Small intestine (tissue), 7 donors: ENCODE measurements at regions not wholly inside any gene's neighbourhood (a gene's known extent, or its start where the extent isn't known, plus 50 kb on each side); places are given as distances from the start of the nearest gene placed in this dataset.
A peak's percentile ranks its signal among the peaks of the same experiment; 100 is the strongest.

Experiments used
- DNase-seq, 2 donors: peaks; one replicate each; pipeline versions ENCODE4 v3.0.0 to v3.0.0-alpha.2; 2013
- FAIRE-seq: peaks from 2 replicates; lab custom pipeline; 2012; peaks lifted over from hg19 to GRCh38; lab: Jason Lieb, UNC
- H3K27ac ChIP-seq, 3 donors: one replicate each; pipeline ENCODE4 v1.5.1; 2013; ENCODE audit warnings: low read length in 2 of 3, mild to moderate bottlenecking in 2 of 3, control low read depth in 1 of 3, inconsistent platforms in 1 of 3, low read depth in 1 of 3, moderate library complexity in 1 of 3
- H3K27me3 ChIP-seq, 3 donors: one replicate each; pipeline ENCODE4 v1.6.1; 2013; ENCODE audit warnings: low read length in 3 of 3, inconsistent platforms in 1 of 3; ENCODE audit not compliant: control insufficient read depth in 3 of 3, insufficient read depth in 3 of 3
- H3K36me3 ChIP-seq, 3 donors: one replicate each; pipeline ENCODE4 v1.6.1; 2013; ENCODE audit warnings: low read length in 3 of 3, inconsistent platforms in 1 of 3, low read depth in 1 of 3, mild to moderate bottlenecking in 1 of 3, moderate library complexity in 1 of 3; ENCODE audit not compliant: control insufficient read depth in 3 of 3, insufficient read depth in 2 of 3
- H3K4me1 ChIP-seq, 3 donors: one replicate each; pipeline ENCODE4 v1.6.1; 2013; ENCODE audit warnings: low read length in 2 of 3, inconsistent platforms in 1 of 3, low read depth in 1 of 3, mild to moderate bottlenecking in 1 of 3, moderate library complexity in 1 of 3; ENCODE audit not compliant: control insufficient read depth in 3 of 3, insufficient read depth in 2 of 3
- H3K4me3 ChIP-seq, 3 donors: one replicate each; pipeline ENCODE4 v1.5.1; 2013; ENCODE audit warnings: low read length in 3 of 3, control low read depth in 1 of 3, inconsistent platforms in 1 of 3, low read depth in 1 of 3, mild to moderate bottlenecking in 1 of 3, moderate library complexity in 1 of 3
- H3K9me3 ChIP-seq, 2 donors: one replicate each; pipeline ENCODE4 v1.6.1; 2013; ENCODE audit warnings: low read depth in 1 of 2, low read length in 1 of 2; ENCODE audit not compliant: control insufficient read depth in 2 of 2, insufficient read depth in 1 of 2
- WGBS, 3 donors: extraction: QIAGEN DNeasy Blood & Tissue Kit; methylation state at CpG; one replicate each; pipeline ENCODE4 v1.1.7; 2013; 5-methylcytosine and 5-hydroxymethylcytosine counted together
- donor health status: healthy with polysubstance abuse.
- donor health status: control.
- donor health status: control.
- donor health status: Bipolar disorder and iron deficiency.
- donor health status: healthy.

DNA sequence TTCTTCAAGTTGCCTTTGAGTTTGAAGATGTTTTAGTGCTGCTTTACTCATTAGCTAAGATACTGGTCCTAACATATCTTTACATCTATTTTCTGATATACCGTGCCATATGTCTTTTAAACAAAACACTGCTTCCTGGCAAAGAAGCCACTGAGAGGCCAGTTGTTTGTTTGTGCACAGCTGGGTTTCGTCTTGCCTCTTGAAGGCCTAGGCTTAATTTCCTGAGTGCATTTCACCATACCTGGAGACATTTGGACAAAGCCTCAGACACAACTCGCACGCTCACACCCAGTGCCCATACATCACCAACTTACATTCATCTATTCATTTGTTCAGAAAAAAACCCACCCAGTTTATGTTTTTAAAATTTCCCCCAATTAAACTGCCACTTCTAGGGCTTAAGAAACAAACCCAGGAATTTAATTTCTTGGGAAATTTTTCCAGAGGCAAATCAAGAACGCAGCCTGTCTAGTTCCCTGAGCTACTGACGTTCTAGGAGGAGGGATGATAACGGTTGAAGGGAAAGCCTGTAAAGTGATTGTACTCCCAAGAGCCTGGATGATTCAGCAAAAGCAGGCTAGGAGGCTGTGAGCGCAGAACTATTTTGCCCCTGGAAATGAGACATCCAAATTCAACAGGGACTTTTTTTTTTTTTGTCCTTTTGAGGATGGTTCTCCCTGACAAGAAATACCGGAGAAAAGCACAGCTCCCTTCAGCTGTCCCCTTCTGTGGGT, 77.7 kb downstream of the OLIG3 start:
- Histone ChIP-seq H3K4me3 (no peak overlapping the region), H3K36me3 (no peaks in the 10 kb centered on the region), H3K27me3 (no peaks in the 10 kb centered on the region), H3K9me3 (no peaks in the 10 kb centered on the region), H3K27ac (no peak overlapping the region), H3K4me1 (peaks cover 0 to 3% (median 0%) of the 10 kb centered on the region in 3 donors)
- DNase-seq (no peak), FAIRE-seq (no peak)
- 82 to 89% (median 86%) methylated on average over 9 of the region's 9 CpGs for WGBS, 3 donors

GRCh38 chr6:137415834-137416190, 78.4 kb downstream of the OLIG3 start:
- peaks cover 0 to 3% (median 0%) of the 10 kb centered on the region in 3 donors for H3K4me1 ChIP-seq
- no peaks in the 10 kb centered on the region for H3K36me3 ChIP-seq
- H3K27ac ChIP-seq, result no peak overlapping the region
- no peak for FAIRE-seq
- DNase-seq, result no peak
- no peaks in the 10 kb centered on the region for H3K27me3 ChIP-seq
- no peak overlapping the region for H3K4me3 ChIP-seq
- 37 to 42% (median 38%) methylated on average over 5 of the region's 5 CpGs for WGBS, 3 donors
- no peaks in the 10 kb centered on the region for H3K9me3 ChIP-seq

- 20 to 34% (median 34%) methylated on average over 25 of the region's 25 CpGs for WGBS, 3 donors
- H3K4me3 ChIP-seq, result peak overlapping the region in 2 of 3 donors; percentile 16 to 40
- H3K4me1 ChIP-seq, result peaks cover 0 to 3% (median 2%) of the 10 kb centered on the region in 3 donors
- FAIRE-seq (no peak), DNase-seq (peak; percentile 69 to 76)
- H3K27me3 ChIP-seq, result no peaks in the 10 kb centered on the region
- H3K27ac ChIP-seq, result peak overlapping the region in 2 of 3 donors; percentile 48 to 61
- no peaks in the 10 kb centered on the region for H3K36me3 ChIP-seq
- H3K9me3 ChIP-seq, result no peaks in the 10 kb centered on the region
Observed at GRCh38 chr6:137415127-137415833, 78.9 kb downstream of the OLIG3 start.

DNA sequence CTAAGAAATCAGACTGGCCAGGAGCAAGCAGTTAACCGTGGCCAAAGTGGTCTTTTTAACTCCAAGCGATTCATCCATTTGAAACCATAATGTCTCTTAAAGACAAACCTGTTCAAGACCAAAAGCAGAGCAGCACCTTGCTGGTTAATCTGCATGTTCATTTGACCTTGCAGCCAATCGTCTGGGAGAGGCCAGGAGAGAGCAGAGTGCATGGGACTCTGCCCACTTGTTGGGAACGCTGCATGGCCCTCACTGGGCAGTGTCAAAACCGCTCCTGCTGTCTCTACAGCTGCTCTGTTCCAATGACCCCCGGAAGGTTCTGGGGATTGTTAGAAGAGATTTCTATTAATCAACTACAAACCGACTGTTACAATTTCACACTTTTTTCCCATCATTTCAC, 79.6 kb downstream of the OLIG3 start:
- Histone ChIP-seq H3K27me3 (no peaks in the 10 kb centered on the region), H3K27ac (no peak overlapping the region), H3K4me1 (peaks cover 0 to 8% (median 3%) of the 10 kb centered on the region in 3 donors), H3K4me3 (no peak overlapping the region), H3K36me3 (no peaks in the 10 kb centered on the region), H3K9me3 (no peaks in the 10 kb centered on the region)
- 56 to 65% (median 63%) methylated on average over 7 of the region's 7 CpGs for WGBS, 3 donors
- FAIRE-seq (no peak), DNase-seq (peak; percentile 13 to 34)

DNA sequence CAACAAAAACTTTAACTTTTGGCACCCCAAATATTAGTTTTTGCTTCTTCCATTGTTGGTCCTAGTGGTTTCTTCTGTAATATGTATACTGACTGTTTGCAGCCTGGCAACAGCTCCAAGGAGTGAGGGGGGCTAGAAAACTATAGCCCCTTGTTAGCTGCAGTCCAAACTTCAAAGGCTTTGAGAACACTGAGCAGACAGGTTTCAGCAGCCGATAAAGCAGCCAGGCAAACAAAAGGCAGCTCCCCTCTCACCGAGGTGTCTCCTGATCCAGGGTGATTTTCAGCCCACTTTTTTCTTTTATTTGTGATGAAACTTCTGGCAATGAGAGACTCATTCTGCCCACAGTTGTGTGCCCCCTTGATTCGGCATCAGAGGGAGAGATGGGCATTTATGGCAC, 80.7 kb downstream of the OLIG3 start:
- H3K4me3 ChIP-seq, result no peak overlapping the region
- no peak overlapping the region for H3K27ac ChIP-seq
- 26 to 53% (median 51%) methylated on average over 3 of the region's 3 CpGs for WGBS, 3 donors
- peaks cover 0 to 14% (median 3%) of the 10 kb centered on the region in 3 donors for H3K4me1 ChIP-seq
- FAIRE-seq (no peak), DNase-seq (peak in 1 of 2 donors; percentile 17)
- no peaks in the 10 kb centered on the region for H3K9me3 ChIP-seq
- H3K27me3 ChIP-seq, result no peaks in the 10 kb centered on the region
- H3K36me3 ChIP-seq, result no peaks in the 10 kb centered on the region

DNA sequence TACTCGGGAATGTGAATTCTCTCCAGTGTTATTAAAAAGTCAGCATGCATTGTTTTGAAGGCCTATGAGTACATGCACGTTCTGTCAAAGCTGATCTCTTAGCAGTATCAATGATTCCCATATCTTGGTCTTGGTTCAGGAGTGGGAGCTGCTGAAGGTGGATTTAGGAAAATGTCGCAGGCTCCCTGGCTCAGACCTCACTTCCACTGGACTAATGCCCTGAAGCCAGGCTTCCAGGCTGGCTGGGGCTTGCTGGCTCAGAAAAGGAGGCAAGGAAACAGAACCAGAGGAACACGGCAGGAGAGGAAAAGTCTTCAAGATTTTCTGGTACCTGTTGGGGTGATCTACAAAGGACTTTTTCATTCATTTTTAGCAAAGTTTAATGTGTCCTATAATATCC, 81.6 kb downstream of the OLIG3 start:
- WGBS, 3 donors, result 80 to 92% (median 87%) methylated on average over 4 of the region's 4 CpGs
- FAIRE-seq (no peak), DNase-seq (no peak)
- Histone ChIP-seq H3K27ac (no peak overlapping the region), H3K27me3 (no peaks in the 10 kb centered on the region), H3K36me3 (no peaks in the 10 kb centered on the region), H3K9me3 (no peaks in the 10 kb centered on the region), H3K4me1 (peaks cover 0 to 14% (median 3%) of the 10 kb centered on the region in 3 donors), H3K4me3 (no peak overlapping the region)

- peak overlapping the region in 1 of 3 donors; percentile 81 for H3K27ac ChIP-seq
- WGBS, 3 donors, result 19 to 63% (median 45%) methylated on average over 2 of the region's 2 CpGs
- no peaks in the 10 kb centered on the region for H3K36me3 ChIP-seq
- no peak for FAIRE-seq
- H3K4me1 ChIP-seq, result peaks cover 0 to 14% (median 0%) of the 10 kb centered on the region in 3 donors
- DNase-seq, result peak; percentile 47 to 69
- H3K4me3 ChIP-seq, result no peak overlapping the region
- peaks cover 0 to 2% of the 10 kb centered on the region in 2 donors for H3K9me3 ChIP-seq
- H3K27me3 ChIP-seq, result no peaks in the 10 kb centered on the region
Observed at GRCh38 chr6:137409266-137409777, 84.9 kb downstream of the OLIG3 start.

DNA sequence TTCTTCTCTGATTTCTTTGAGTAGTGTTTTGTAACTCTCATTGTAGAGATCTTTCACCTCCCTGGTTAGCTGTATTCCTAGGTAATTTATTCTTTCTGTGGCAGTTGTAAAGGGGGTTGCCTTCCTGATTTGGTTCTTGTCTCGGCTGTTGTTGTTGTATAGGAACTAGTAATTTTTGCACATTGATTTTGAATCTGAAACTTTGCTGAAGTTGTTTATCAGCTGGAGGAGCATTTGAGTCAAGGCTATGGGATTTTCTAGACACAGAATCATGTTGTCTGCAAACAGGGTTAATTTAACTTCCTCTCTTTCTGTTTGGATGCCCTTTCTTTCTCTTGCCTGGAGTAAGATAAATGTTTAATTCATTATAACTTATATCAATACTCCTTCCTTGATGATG, 86.4 kb downstream of the OLIG3 start:
- DNase-seq, result no peak
- Histone ChIP-seq H3K36me3 (no peaks in the 10 kb centered on the region), H3K4me1 (peaks cover 0 to 14% (median 0%) of the 10 kb centered on the region in 3 donors), H3K27ac (no peak overlapping the region), H3K9me3 (peaks cover 0 to 2% of the 10 kb centered on the region in 2 donors), H3K27me3 (no peaks in the 10 kb centered on the region), H3K4me3 (no peak overlapping the region)
- WGBS, 3 donors, result 87 to 90% (median 89%) methylated on average over 1 of the region's 1 CpG
- no peak for FAIRE-seq
